GM21528 (cell line): ENCODE measurements at regions not wholly inside any gene's neighbourhood (a gene's known extent, or its start where the extent isn't known, plus 50 kb on each side); places are given as distances from the start of the nearest gene placed in this dataset.
"Not testable (repeated sequence)": the region's sequence is repeated elsewhere in the genome, so short reads cannot be mapped to it uniquely, and the experiment has no call there.

Experiments used
- ATAC-seq: cut with Tn5 transposase; IDR thresholded peaks from one replicate; pipeline ENCODE4 v1.9.1; 2021; ENCODE audit warnings: mild to moderate bottlenecking, moderate library complexity; ENCODE audit not compliant: unreplicated experiment, low FRiP score

DNA sequence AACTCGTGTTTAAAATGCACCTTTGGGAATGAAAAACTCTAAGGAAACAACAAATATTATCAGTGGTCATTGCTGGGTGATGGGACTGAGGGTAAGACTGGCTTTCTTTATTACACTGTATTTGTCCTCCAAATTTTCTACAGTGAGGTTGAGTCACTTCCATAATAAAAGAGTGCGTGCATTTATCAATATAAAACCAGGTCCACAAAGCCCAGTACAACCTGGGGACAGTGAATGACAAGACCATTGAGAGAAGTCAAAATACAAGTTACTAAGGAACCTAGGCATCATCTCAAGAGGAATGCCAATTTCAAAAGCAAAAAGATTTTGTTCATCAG is 76.4 kb downstream of the MAGED4 start:
- ATAC-seq, result no peak

GRCh38 chrX:52261463-52262194 is 76.9 kb downstream of the MAGED4 start:
- ATAC-seq, result peak; percentile 99

DNA sequence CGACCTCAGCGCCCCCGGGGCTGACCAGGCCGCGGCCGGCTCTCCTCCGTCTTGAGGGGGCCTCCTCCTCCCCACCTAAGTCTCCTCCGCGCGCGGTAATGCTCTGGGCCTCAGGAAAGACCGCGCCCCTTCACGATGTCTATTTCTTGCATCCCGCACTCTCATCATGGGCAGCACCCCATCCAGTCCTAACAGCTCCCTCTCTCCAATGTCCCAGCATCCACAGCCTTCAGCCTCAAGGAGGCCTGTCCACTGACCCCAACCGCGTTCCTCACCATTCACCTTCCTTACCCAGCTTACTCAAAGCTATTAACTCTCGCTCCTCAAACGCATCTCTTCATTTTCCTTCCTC is 77.5 kb downstream of the MAGED4 start:
- ATAC-seq, result peak; percentile 3

DNA sequence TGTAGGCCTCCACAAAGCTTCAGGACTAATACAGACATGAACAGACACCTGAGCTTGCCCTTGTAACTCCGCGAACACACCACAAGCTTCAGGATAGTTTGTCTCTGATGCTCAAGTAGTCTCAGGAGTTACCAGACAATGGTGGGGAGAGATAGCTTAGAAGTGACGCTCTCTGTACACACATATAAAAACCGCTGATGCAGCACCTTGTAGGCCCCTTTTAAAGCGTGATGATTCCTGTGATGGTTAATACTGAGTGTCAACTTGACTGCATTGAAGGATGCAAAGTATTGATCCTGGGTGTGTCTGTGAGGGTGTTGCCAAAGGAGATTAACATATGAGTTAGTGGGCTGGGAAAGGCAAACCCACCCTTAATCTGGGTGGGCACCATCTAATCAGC is 78.7 kb downstream of the MAGED4 start:
- ATAC-seq, result no peak

- no peak for ATAC-seq
These were observed 81.0 kb downstream of the MAGED4 start for GRCh38 chrX:52265713-52266112.

DNA sequence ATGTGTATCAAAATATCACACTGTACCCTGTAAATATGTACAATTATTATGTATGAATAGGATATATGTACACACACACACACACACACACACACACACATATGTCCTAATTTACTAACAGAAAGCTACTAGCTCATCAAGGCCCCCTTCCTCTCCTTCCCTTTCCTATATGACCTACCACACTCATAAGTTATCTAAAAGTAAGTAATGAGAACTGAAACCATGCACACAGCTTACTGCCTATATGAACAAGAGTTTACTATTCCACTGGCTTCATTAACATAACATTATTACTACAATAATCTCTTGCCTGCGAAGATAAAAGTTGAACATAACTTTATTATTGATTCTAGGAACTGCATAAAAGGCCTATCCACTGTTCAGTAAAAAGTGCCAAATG is 83.8 kb downstream of the MAGED4 start:
- not testable (repeated sequence) for ATAC-seq

- no peak for ATAC-seq
These were observed 85.9 kb downstream of the MAGED4 start for GRCh38 chrX:52270453-52271116.

- ATAC-seq, result no peak
These were observed 86.5 kb downstream of the MAGED4 start for GRCh38 chrX:52271206-52271605.

- no peak for ATAC-seq
These were observed 91.2 kb upstream of the XAGE2 start for GRCh38 chrX:52277666-52278065.

DNA sequence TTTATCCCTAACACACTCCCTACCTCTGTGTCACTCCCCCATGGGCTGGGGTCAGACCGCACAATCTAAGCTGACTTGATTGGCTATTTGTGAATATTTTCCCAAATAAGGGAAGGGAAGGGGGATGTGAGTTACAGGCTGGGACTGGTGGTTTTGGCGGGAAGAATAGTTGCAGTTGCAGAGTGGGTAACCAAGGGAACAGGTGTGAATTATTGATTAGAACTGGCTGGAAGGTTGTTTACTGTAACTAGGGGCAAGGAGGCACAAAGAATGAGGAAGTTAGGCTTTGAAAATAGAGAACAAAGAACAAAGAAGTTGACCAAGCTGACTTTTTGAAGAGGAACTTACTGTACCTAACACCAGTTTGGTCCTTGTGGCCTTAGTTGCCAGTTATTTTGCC is 88.0 kb upstream of the XAGE2 start:
- no peak for ATAC-seq

GRCh38 chrX:52284865-52285264 is 84.0 kb upstream of the XAGE2 start:
- no peak for ATAC-seq

DNA sequence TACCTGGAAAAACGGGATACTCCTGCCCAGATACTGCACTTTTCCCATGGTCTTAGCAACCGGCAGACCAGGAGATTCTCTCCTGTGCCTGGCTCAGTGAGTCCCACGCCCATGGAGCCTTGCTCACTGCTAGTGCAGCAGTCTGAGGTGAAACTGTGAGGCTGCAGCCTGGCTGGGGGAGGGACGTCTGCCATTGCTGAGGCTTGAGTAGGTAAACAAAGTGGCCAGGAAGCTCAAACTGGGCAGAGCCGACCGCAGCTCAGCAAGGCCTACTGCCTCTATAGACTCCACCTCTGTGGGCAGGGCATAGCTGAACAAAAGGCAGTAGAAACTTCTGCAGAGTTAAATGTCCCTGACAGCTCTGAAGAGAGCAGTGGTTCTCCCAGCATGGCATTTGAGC is 69.9 kb upstream of the XAGE2 start:
- not testable (repeated sequence) for ATAC-seq

- ATAC-seq, result not testable (repeated sequence)
These were observed 60.3 kb upstream of the XAGE2 start for GRCh38 chrX:52308532-52308931.
